Nephron (organoid): ENCODE measurements at regions not wholly inside any gene's neighbourhood (a gene's known extent, or its start where the extent isn't known, plus 50 kb on each side); places are given as distances from the start of the nearest gene placed in this dataset.

ENCODE experiments used
- H3K27ac Mint-ChIP-seq, 3 experiments: 2 replicates each; pipeline ENCODE4 v1.8.0; 2020; ENCODE audit warnings: mixed read lengths in 3 of 3, mild to moderate bottlenecking in 2 of 3, moderate library complexity in 1 of 3
- H3K27me3 Mint-ChIP-seq: 2 replicates; pipeline ENCODE4 v1.8.0; 2021; ENCODE audit warnings: low read depth, mild to moderate bottlenecking, moderate library complexity, mixed read lengths
- H3K36me3 Mint-ChIP-seq: 2 replicates; pipeline ENCODE4 v1.8.0; 2020; ENCODE audit warnings: low read depth, mixed read lengths
- H3K4me1 Mint-ChIP-seq: 2 replicates; pipeline ENCODE4 v1.8.0; 2020; ENCODE audit warnings: mixed read lengths
- H3K4me3 Mint-ChIP-seq, 3 experiments: 2 replicates each; pipeline ENCODE4 v1.8.0; 2020; ENCODE audit warnings: mild to moderate bottlenecking in 3 of 3, mixed read lengths in 3 of 3, moderate library complexity in 2 of 3
- H3K9me3 Mint-ChIP-seq: 2 replicates; pipeline ENCODE4 v1.8.0; 2020; ENCODE audit warnings: mixed read lengths
- CTCF ChIP-seq, 3 experiments: fragments of 200-600 bp; sonication (generic); IDR thresholded peaks; one replicate each; pipeline ENCODE4 v1.5.0; 2021; ENCODE audit warnings: antibody characterized with exemption in 3 of 3; ENCODE audit not compliant: unreplicated experiment in 3 of 3

GRCh38 chrX:17294561-17294960, 80.4 kb upstream of the NHS start:
- Mint-ChIP-seq H3K36me3 (no peaks in the 10 kb centered on the region), H3K27me3 (peaks cover 5% of the 10 kb centered on the region), H3K4me1 (peaks cover 35% of the 10 kb centered on the region), H3K27ac (no peak overlapping the region), H3K9me3 (no peaks in the 10 kb centered on the region), H3K4me3 (no peak overlapping the region)
- TF ChIP-seq CTCF (IDR thresholded peaks at IDR 0.05; ENCODE audit: unreplicated experiment in 3 of 3) = no peak

- H3K27me3 Mint-ChIP-seq = peaks cover 5% of the 10 kb centered on the region
These were observed 79.2 kb upstream of the NHS start for GRCh38 chrX:17295791-17296190.

GRCh38 chrX:17298564-17298963, 76.4 kb upstream of the NHS start:
- Mint-ChIP-seq H3K9me3 (peaks cover 14% of the 10 kb centered on the region), H3K27ac (peak overlapping the region in 2 of 3 experiments; percentile 83 to 94), H3K4me3 (peak overlapping the region in 1 of 3 experiments; percentile 69), H3K27me3 (peaks cover 8% of the 10 kb centered on the region), H3K4me1 (peaks cover 22% of the 10 kb centered on the region), H3K36me3 (no peaks in the 10 kb centered on the region)
- no peak for TF ChIP-seq CTCF (IDR thresholded peaks at IDR 0.05; ENCODE audit: unreplicated experiment in 3 of 3)

More at GRCh38 chrX:17295791-17296190, 79.2 kb upstream of the NHS start:
- Mint-ChIP-seq H3K4me3 (no peak overlapping the region), H3K36me3 (no peaks in the 10 kb centered on the region), H3K4me1 (peaks cover 36% of the 10 kb centered on the region), H3K9me3 (peaks cover 1% of the 10 kb centered on the region), H3K27ac (peak overlapping the region in 2 of 3 experiments; percentile 30 to 58)
- no peak for TF ChIP-seq CTCF (IDR thresholded peaks at IDR 0.05; ENCODE audit: unreplicated experiment in 3 of 3)

GRCh38 chrX:17299206-17299605, 75.8 kb upstream of the NHS start:
- peaks cover 8% of the 10 kb centered on the region for H3K27me3 Mint-ChIP-seq
- H3K27ac Mint-ChIP-seq = peak overlapping the region; percentile 83 to 94 (median 86)
- H3K4me3 Mint-ChIP-seq = peak overlapping the region in 2 of 3 experiments; percentile 46 to 69
- peaks cover 18% of the 10 kb centered on the region for H3K9me3 Mint-ChIP-seq
- H3K4me1 Mint-ChIP-seq = peaks cover 22% of the 10 kb centered on the region
- no peak for TF ChIP-seq CTCF (IDR thresholded peaks at IDR 0.05; ENCODE audit: unreplicated experiment in 3 of 3)
- no peaks in the 10 kb centered on the region for H3K36me3 Mint-ChIP-seq

GRCh38 chrX:17323397-17323796, 51.6 kb upstream of the NHS start:
- Mint-ChIP-seq H3K27ac (no peak overlapping the region), H3K27me3 (no peaks in the 10 kb centered on the region), H3K4me3 (no peak overlapping the region), H3K36me3 (no peaks in the 10 kb centered on the region), H3K9me3 (peaks cover 7% of the 10 kb centered on the region), H3K4me1 (peaks cover 3% of the 10 kb centered on the region)
- no peak for TF ChIP-seq CTCF (IDR thresholded peaks at IDR 0.05; ENCODE audit: unreplicated experiment in 3 of 3)
